Chondrocyte (in vitro differentiated cells): ENCODE measurements at regions not wholly inside any gene's neighbourhood (a gene's known extent, or its start where the extent isn't known, plus 50 kb on each side); places are given as distances from the start of the nearest gene placed in this dataset.
A peak's percentile ranks its signal among the peaks of the same experiment; 100 is the strongest.

Experiments used
- DNase-seq: peaks from one replicate; pipeline ENCODE4 v3.0.0; 2021; ENCODE audit warnings: mixed read lengths, low spot score
- H3K27ac Mint-ChIP-seq: one replicate; pipeline ENCODE4 v1.8.0; 2021; ENCODE audit warnings: mild to moderate bottlenecking, moderate library complexity, mixed read lengths; ENCODE audit not compliant: unreplicated experiment
- H3K27me3 Mint-ChIP-seq: 2 replicates; pipeline ENCODE4 v1.8.0; 2021; ENCODE audit warnings: low read depth, mixed read lengths
- H3K36me3 Mint-ChIP-seq: 2 replicates; pipeline ENCODE4 v1.8.0; 2021; ENCODE audit warnings: low read depth, mixed read lengths
- H3K4me1 Mint-ChIP-seq: 2 replicates; pipeline ENCODE4 v1.8.0; 2021; ENCODE audit warnings: low read depth, mild to moderate bottlenecking, mixed read lengths
- H3K4me3 Mint-ChIP-seq: one replicate; pipeline ENCODE4 v1.8.0; 2021; ENCODE audit warnings: mild to moderate bottlenecking, moderate library complexity, mixed read lengths; ENCODE audit not compliant: unreplicated experiment
- H3K9me3 Mint-ChIP-seq: 2 replicates; pipeline ENCODE4 v1.8.0; 2021; ENCODE audit warnings: low read depth, mixed read lengths
- TF ChIP-seq, protein P1 (sequence below): fragments of 200-600 bp; sonication (generic); IDR thresholded peaks from 2 replicates; pipeline ENCODE4 v1.5.0; 2021; ENCODE audit warnings: antibody characterized with exemption, mild to moderate bottlenecking, moderate library complexity

DNA sequence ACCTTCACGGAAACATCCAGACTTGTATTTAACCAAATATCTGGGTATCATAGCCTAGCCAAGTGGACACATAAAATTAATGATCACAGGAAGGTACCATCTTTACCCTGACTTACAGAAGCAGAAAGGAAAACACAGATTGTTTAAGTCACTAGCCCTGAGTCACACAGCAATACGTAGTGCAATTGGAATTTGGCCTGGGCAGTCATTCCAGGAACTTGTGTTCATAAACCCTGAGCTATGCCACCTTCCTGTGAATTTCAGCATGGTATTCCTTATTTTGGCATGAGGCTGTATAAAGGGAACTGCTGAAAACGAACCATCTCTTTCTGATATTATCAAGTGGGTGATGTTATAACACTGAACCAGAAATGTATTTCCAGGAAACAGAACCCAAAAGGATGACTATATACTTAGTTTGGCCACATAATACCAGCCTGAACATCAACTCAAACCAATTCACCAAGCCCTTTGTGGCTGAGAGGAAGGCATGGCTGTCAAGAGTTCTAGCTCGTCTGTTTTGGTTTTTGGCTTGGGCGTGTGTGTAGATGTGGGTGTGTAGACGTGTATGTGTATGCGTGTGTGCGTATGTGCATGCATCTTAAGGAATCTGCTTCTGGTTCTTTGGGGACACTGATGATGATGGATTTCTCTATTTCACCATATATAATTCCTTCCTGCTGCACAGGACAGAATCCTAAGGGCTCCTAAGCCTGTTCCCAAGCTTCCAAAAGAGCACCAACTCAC is 533.4 kb upstream of the ID2 start:
- Mint-ChIP-seq H3K4me1 (peaks cover 43% of the 10 kb centered on the region), H3K27ac (peak overlapping the region; percentile 78), H3K27me3 (no peaks in the 10 kb centered on the region), H3K9me3 (no peaks in the 10 kb centered on the region), H3K36me3 (no peaks in the 10 kb centered on the region), H3K4me3 (no peak overlapping the region)
- TF ChIP-seq, protein P1, sequence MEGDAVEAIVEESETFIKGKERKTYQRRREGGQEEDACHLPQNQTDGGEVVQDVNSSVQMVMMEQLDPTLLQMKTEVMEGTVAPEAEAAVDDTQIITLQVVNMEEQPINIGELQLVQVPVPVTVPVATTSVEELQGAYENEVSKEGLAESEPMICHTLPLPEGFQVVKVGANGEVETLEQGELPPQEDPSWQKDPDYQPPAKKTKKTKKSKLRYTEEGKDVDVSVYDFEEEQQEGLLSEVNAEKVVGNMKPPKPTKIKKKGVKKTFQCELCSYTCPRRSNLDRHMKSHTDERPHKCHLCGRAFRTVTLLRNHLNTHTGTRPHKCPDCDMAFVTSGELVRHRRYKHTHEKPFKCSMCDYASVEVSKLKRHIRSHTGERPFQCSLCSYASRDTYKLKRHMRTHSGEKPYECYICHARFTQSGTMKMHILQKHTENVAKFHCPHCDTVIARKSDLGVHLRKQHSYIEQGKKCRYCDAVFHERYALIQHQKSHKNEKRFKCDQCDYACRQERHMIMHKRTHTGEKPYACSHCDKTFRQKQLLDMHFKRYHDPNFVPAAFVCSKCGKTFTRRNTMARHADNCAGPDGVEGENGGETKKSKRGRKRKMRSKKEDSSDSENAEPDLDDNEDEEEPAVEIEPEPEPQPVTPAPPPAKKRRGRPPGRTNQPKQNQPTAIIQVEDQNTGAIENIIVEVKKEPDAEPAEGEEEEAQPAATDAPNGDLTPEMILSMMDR = peak; percentile 39
- DNase-seq = no peak

DNA sequence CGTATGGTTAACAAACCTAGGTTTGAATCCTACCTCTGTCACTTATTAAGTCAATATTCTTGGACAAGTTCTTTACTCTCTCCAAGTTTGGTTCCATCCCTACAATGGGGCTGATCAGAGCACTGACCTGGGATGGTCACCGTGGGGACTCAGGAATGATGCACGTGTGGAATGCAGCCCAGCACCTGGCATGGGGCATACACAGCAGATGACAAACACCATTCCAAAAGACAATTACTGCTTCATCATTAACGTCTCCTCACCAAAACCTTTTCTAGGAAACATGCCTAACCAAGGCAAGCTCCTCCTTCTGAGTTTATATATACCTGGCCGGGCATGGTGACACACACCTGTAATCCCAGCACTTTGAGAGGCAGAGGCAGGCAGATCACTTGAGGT is 532.9 kb upstream of the ID2 start:
- H3K4me3 Mint-ChIP-seq = no peak overlapping the region
- H3K27ac Mint-ChIP-seq = peak overlapping the region; percentile 78

DNA sequence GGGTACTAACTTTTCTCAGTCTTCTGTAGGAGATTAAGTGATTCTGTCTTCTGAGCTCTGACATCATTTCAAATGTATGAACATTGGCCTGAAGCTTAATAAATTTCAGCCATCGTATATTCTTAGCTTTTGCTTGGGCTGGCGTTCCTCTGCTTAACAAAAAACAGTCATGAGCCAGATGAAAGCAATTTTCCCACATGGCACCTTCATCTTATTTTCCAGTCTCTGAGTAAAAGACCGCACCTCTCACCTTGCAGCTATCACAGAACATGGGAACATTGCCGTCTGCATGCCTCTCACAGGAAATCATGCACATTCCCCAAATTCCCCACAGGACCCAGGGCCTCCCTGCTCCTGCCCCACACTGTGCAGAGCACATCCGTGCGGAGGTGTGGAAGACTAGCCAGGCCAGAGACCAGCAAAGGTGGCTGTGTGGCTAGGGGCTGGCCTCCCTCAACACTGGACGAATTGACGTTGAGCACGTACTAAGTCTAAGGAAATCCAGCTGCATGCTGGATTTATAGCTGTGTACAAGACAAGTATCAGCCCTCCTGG is 531.8 kb upstream of the ID2 start:
- H3K9me3 Mint-ChIP-seq = no peaks in the 10 kb centered on the region
- peaks cover 37% of the 10 kb centered on the region for H3K4me1 Mint-ChIP-seq
- no peak for DNase-seq
- H3K4me3 Mint-ChIP-seq = no peak overlapping the region
- H3K27me3 Mint-ChIP-seq = no peaks in the 10 kb centered on the region
- peak overlapping the region; percentile 80 for H3K27ac Mint-ChIP-seq
- TF ChIP-seq, protein P1 = no peak
- H3K36me3 Mint-ChIP-seq = no peaks in the 10 kb centered on the region

More for the DNA sequence above, 532.9 kb upstream of the ID2 start:
- no peak for DNase-seq
- TF ChIP-seq, protein P1 = no peak
- H3K27me3 Mint-ChIP-seq = no peaks in the 10 kb centered on the region
- H3K4me1 Mint-ChIP-seq = peaks cover 43% of the 10 kb centered on the region
- no peaks in the 10 kb centered on the region for H3K36me3 Mint-ChIP-seq
- H3K9me3 Mint-ChIP-seq = no peaks in the 10 kb centered on the region

DNA sequence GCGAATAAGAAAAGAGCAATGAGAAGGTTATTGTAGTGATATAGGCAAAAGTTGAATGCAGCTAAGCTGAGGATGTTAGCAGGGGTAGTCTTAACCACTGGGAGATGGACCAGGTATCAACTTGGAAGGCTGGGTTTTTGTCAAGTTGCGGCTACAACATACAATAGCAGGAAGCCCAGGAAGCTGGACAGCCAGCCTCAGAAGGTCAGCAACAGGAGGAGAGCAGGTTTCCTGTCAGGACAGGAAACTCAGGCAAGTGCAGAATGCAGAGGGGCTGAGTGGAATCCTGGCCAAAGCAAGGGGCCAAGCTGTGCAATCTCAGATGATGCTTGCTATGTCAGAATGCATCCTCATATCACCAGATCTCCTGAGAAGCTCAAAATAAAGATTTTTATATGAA is 530.0 kb upstream of the ID2 start:
- TF ChIP-seq, protein P1 = no peak
- Mint-ChIP-seq H3K4me1 (peaks cover 30% of the 10 kb centered on the region), H3K27me3 (no peaks in the 10 kb centered on the region), H3K4me3 (no peak overlapping the region), H3K9me3 (no peaks in the 10 kb centered on the region), H3K27ac (no peak overlapping the region), H3K36me3 (no peaks in the 10 kb centered on the region)
- DNase-seq = no peak

DNA sequence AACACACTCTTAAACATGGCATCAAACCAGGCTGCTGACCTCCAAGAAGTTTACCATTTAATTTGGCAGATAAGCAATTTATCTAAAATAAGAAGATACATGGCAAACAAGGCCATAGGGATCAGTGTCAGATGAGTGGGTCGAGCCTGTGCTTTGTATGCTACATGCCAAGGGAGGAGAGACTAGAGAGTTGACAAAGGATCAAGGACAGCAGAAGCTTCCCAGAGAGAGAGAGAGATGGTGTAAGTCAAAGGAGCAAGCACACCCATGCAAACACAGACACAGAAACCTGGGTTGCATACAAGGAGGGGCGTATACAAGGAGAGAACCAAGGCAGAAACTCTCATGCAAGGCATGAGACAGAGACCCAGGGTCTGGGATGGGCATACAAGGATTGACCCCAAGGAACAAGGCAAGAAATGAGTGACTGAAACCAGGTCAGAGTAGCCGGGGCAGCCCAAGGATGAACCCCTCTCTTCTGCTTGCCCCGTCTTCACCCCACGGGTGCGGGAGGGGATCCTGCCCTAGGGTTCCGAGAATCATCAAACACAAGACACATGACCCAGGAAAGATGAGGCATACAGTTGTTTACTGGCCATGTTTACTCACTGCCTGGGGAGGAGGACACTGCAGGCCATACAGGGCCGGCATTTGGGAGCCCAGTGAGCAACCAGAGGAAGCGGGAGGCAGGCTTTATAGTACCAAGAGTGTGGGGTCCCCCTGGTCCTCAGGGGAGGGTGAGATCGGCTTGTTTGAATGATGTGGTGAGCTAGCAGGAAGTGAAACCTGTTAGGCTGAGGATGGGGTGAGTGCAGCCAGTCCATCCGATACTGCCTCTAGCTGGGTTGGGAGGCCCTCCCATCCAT is 529.2 kb upstream of the ID2 start:
- H3K4me3 Mint-ChIP-seq = no peak overlapping the region
- H3K9me3 Mint-ChIP-seq = no peaks in the 10 kb centered on the region
- H3K27me3 Mint-ChIP-seq = no peaks in the 10 kb centered on the region
- TF ChIP-seq, protein P1 = no peak
- no peak for DNase-seq
- H3K4me1 Mint-ChIP-seq = peaks cover 30% of the 10 kb centered on the region
- H3K36me3 Mint-ChIP-seq = no peaks in the 10 kb centered on the region
- no peak overlapping the region for H3K27ac Mint-ChIP-seq
